ENCODE measurements at regions not wholly inside any gene's neighbourhood (a gene's known extent, or its start where the extent isn't known, plus 50 kb on each side); places are given as distances from the start of the nearest gene placed in this dataset.

DNA sequence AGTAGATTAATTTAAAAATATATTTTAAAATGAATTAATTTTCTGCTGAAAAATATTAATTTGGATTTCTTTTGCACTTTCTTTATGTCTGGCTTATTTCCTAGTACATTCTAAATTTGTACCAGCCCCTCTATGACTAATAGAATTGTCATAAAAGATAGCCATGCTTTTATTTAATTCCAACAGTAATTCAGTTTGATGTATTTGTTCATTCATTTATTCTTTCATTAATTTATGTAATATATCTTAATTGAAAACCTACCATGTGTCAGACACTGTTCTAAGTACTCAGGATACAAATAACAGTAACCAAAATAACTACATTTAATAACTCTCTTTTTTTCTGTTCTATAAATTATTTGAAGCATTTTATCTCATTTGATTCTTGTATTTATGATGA lies 264.0 kb upstream of the CCDC179 start:
- intact Hi-C loops (cut with DNase I) = no loop called here
- DNase-seq = no peak

DNA sequence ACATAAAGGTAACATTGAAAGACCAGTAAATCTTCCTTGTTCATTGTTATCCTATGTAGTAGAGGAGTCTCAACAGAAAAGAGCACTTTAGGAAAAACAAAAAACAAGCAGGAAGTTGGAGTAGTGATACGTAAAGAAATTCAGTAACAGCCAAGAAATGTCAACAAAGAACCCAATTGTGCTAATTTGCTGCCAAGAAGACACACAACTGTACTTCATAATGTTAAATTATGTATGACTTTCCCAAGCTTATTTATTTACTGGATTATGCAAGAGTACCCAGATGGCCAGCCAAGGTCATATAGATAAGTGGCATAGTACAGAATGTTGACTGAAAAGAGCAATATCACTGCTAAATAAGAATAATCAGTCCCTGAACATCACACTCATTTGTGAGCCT lies 264.7 kb upstream of the CCDC179 start:
- intact Hi-C loops (cut with DNase I) = no loop called here
- DNase-seq = no peak

DNA sequence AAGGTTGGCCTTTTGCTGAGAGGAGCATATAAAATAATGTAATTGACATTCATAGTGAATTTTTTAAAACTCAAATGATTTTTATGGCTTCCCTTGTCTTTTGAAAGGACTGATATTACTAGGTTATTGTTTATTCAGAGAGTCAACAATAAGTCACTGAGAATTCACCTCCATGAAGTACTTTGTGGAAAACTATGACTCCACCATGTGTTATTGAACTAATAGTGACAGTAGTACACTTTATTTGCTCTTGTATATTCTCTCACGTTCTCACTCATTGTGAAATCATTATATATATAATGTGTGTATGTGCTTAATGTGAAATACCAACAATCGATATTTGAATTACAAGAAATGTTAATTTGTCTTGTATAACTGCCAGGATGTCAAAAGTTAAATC lies 267.4 kb upstream of the CCDC179 start:
- DNase-seq = no peak
- intact Hi-C loops (cut with DNase I) = no loop called here

DNA sequence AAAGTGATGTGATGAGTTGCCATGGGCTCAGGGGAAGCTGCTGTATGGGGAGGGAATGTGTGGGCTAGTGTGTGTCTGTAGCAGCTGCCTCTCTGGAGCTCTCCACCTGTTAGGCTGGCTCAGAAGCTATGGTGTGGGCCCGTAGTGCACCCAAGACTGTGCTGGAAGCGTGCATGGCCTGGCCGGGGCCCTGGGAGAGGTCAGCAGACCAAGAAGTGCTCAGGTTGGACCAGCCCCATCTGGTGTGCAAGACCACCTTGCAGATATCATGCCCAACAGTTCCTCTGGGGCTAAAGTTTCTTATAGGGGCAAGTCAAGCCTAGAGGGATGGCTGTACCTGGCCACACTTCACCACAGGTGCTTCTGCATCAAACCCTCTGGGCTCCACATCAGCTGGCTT lies 274.4 kb upstream of the CCDC179 start:
- intact Hi-C loops (cut with DNase I) = no loop called here
- DNase-seq = no peak

DNA sequence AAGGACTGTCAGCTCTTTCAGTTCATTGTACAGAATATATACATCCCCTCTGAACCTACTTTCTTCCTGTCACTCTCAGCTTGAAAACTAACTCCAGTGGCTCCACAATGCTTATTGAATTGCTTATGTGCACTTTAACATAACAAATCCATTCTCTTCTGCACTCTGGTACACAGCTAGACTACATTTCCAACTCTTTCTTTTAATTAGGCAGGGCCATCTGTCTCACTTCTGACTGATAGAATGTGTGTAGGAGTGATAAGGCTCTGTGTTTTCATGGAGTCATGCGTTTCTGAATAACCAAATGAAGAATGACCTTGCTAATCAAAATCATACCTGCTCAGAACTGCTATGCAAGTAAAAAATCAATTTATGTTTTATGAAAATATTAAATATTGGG lies 278.5 kb upstream of the CCDC179 start:
- no peak for DNase-seq

DNA sequence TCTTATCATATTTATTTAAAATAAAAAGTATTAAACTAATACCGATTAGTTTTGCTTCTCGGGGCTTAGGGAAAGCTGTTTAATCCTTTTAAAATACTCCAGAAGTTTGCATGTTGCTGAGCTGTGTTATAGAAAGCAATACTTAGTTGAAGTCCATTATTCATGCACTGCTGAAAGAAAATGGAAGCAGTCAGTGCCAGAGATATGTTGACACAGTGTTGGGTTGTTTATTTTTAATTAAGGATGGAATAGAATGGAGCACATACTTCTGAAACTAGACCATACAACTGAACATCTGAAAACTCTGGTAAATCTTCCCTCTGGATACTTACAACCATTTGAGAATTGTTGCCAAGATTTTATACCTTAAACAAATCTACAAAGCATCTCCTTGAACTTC lies 282.7 kb upstream of the CCDC179 start:
- intact Hi-C loops (cut with DNase I) = no loop called here
- DNase-seq = no peak

More for the DNA sequence above, 278.5 kb upstream of the CCDC179 start:
- intact Hi-C loops (cut with DNase I) = no loop called here

DNA sequence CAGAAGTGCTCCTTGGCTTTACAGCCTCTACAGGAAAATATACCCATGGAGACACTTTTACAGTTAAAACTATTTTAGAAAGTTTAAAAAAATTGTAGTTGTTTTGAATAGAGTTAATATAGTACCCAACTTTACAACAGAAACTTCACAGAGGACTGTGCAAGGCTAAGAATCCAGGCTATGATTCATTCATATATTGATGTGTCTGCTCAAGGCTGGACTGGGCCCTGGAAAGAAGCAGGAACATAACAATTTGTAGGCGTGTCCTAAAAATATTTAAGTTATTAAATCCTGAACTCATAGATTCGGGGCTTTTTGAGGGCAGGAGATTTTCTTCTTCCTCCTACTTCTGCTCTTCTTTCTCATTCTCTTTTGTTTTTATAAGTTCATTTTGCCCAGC lies 291.5 kb upstream of the CCDC179 start:
- DNase-seq = no peak
- intact Hi-C loops (cut with DNase I) = no loop called here

DNA sequence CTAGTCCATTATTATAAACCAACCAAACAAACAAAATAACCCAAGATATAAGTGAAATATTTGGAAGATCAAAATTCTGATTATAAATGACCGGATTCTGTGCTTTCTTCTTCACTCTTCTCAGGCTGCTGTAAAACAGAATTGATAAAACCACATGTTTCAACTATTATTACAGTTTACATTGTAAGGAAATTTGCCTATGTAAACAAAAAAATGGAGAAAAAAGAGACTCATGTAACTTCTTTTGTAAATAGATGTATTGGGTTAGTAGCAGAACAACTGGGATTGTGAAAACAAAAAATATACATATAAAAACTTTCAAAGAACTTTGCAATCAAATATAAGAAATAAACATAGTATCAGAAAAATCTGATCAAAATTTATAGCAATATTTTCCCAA lies 295.2 kb upstream of the CCDC179 start:
- no peak for DNase-seq

DNA sequence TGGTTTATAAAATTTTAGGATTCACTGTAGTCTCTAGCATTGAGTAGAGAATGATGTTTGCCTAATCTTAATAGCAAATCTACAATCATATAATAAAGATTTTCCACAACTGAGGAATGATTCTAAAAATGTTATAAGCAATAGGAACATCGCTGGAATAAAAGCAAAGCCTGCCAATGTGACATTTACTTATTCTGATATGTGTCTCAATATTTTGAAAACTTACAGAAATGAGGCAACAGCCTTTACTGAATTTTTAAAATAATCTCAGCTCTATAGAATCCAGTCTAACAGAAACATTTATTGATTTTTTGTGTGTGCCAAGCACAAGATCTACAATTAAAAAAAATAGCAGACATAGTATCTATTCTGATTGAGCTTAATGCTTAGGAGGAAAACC lies 303.7 kb upstream of the CCDC179 start:
- intact Hi-C loops (cut with DNase I) = no loop called here
- DNase-seq = no peak

More for the DNA sequence above, 295.2 kb upstream of the CCDC179 start:
- intact Hi-C loops (cut with DNase I) = no loop called here

DNA sequence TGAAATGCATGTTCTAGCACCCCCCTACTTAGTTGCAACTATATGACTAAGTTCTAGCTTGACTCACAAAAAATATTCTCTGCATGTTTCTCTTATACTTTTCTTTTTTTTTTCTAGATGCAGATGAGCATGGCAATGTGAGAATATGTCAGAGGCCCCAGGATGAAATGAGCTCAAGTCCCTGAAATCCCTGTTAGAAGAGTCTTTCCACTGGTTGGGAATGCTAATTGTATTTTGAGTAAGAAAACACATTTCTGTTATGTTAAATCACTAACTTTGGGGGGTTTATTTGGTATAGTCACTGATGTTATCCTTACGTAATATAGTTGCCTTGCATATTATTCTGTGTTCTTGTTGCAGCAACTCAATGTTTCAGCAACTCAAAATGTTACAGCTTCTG lies 306.1 kb upstream of the CCDC179 start:
- DNase-seq = no peak
- intact Hi-C loops (cut with DNase I) = no loop called here

DNA sequence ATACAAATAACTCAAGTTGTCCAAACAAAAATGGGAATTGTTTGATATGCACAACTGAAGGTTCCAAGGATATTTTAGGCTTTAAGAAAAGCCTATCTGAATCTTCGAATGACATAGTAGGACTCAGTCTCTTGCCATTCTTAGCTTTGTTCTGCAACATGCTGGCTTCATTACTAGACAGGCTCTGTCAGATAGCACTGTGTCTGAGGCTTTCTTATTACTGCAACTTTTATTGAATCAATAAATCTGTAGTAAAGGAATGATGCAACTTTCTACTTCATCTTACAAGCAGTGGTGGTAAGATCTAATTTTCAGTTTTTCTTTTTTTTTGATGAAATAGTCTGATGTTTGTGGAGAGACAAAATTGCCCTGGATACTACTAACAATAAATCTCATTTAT lies 319.3 kb upstream of the CCDC179 start:
- no peak for DNase-seq
- intact Hi-C loops (cut with DNase I) = no loop called here

DNA sequence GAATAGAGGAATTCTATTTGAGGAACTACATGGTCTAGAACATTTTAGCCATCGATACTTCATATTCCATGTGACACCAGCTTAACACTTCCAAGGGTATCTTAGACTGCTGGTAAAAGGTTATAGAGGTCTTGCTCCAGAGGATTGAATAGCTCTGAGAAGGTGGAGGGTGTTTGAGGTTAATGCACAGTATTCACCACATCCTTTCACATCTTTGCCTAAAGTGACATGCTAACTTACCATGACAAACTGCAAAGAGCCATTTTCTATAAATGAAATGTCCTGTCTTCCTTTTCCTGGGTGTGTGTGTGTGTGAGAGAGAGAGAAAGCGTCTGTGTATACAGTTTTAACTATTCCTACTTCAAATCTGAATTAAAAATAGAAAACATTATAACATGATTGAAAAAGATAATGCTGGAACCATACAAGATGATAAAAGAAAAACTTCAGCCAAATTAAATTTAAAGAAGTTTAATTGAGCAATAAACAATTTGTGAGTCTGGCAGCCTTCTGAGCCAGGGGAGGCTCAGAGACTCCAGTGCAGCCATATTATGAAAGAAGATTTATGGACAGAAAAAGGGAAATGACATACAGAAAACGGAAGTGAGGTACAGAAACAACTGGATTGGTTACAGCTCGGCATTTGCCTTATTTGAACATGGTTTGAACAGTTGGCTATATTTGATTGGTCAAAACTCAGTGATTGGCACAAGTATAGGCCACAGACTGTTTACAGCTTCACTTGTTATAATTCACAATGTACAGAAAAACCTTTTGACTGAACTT lies 320.9 kb upstream of the CCDC179 start:
- DNase-seq = no peak
- intact Hi-C loops (cut with DNase I) = no loop called here

DNA sequence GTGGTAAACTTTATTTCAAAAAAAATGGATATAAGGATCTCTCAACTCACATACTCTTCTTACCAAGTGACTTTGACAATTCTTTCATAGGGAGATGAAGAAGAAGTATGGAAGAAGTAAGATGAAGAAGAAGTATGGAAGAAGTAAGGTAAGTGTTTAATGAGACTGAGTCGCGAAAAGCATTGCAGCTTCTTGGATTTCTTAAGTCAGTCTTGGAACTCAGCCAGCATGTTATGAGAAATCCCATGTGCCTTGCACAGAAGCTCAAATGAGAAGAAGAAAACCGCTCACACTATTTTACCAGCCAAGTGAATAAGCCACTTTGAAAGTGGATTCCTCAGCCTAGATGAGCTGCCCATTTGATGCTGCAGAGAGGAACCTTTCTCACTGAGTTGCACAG lies 332.0 kb upstream of the CCDC179 start:
- DNase-seq = no peak
- intact Hi-C loops (cut with DNase I) = no loop called here

DNA sequence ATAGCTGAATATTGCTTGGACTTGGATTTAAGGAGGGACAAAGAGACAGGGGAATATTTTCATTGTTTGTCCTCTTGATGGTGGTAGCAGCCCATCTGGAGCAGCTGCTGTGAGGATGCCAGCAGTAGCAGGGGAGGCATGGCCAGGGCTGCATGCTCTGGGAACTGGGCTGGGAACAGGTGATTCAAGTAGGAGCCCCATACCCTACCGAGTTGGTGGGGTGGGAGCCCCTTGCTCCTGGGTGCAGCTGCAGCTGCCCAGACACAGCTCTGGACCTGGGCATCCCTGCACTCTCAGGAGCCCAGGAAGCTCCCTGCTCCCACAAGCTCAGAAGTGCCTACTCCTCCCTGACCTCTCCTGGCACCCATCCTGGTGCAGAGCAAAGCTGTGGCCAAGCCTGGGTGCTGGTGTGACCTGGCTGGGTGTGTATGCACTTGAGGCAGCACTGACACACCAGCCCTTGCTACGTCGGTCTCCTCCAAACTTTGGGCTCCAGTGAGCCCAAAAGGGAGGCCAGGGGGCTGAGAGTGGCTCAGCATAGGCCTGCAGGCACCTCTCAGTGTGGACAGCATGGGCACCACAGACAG lies 341.8 kb upstream of the CCDC179 start:
- no peak for DNase-seq
- intact Hi-C loops (cut with DNase I) = no loop called here

DNA sequence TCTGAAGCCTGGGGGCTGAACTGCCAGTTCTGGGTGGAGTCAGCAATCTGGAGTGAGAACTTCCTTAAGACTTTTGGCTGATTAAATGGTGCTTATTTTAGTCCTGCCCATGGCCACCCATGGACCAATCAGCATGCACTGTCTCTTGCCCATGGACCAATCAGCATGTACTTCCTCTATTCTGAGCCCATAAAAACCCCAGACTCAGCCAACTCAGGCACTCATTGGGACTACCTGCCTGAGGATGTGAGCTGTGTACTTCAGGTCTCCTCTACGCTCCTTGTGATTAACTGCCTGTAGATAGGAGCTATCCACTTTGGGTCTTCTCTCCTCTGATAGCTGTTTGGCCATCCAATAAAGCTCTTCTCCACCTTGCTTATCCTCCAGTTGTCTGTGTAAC lies 342.3 kb upstream of the CCDC179 start:
- DNase-seq = no peak
- intact Hi-C loops (cut with DNase I) = no loop called here

DNA sequence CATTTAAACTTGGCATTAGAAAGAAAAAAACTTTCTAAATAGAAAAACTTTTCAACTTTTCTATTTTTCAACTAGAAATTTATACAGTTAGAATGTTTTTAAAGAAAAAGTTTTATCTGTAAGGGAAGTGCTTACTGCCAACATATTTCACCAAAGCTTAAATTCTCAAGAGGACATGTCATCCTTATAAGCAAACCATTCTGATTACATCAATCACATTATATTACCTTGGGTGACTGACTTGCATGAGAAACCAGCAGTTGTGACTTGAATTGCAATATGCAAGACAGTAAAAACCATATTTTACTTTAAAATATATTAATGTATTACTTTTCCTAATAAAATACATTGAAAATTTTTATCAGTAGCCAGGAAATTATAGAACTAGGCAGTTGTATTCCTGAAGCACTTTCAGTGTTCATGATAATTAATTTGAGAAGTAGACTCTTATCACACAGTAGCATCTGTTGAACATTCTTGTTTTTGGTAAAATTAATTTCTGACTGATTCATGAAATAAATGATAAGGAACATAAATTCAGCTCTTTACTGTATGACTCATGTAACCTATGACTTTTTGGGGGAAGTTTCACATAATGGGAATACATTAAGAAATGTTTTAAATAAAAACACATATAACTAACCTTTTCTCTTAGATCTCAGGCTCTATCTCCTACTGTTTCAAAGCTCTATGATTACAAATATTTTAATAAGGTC lies 345.0 kb upstream of the CCDC179 start:
- intact Hi-C loops (cut with DNase I) = no loop called here
- no peak for DNase-seq

DNA sequence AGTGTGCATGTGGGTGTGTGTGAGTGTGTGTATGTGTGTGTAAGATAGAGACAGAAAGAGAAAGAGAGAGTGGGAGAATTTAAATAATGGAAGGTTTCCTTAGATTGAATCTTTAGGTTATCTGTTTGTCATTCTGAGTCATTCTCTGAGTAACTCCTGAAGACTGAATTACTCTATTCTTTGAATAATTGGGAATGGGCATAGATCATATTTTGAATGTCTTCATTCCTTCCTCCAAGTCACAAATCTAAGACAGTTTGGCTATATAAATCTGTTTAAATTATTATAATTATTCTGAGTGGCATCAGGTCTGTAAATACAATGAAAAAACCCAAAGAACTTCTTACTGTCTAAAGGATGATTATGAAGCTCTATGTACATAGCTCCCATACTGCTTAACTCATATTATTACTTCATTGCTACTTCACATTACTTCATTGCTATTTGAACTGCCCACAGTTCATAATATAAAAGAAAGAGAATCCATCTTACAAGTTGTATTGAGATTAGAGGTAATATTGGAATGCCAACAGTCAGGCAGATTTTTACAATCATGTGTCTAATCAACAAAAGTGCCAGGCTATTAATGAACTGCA lies 346.6 kb upstream of the CCDC179 start:
- no peak for DNase-seq
- intact Hi-C loops (cut with DNase I) = no loop called here

DNA sequence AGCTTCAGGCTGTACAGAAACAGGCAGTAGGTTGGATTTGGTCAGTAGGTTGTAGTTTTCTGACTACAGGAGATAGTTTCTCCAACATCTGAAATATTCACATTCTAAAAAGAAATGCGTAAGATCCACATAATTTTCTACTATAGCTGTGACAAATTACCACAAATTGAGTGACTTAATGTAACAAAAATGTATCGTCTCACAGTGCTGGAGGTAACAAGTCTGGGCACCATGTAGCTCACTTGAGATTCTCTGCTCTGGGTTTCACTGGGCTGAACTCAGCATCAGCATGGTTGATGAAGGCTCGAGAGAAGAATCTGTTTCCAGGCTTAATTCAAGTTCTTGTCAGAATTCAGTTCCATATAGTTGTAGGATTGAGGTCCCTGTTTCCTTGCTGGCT lies 350.9 kb upstream of the CCDC179 start:
- intact Hi-C loops (cut with DNase I) = no loop called here
- no peak for DNase-seq

DNA sequence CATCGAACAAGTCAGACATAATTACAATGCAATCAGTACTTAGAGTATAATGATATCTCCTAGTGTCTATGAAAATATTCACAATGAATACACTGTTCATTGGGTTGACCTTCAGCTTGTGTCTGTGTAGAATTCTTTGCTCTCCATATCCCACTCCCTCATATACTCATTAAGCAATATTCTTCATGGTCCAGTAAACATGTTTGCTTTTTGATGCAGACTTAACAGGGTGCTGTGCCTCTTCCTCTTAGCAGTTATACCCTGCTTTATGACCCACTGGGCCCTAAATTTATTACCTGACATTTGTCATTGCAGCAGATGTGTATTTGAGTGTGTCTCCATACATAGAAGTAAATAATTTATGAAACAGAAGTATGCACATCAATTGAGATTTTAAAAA lies 352.5 kb upstream of the CCDC179 start:
- no peak for DNase-seq
- intact Hi-C loops (cut with DNase I) = no loop called here

DNA sequence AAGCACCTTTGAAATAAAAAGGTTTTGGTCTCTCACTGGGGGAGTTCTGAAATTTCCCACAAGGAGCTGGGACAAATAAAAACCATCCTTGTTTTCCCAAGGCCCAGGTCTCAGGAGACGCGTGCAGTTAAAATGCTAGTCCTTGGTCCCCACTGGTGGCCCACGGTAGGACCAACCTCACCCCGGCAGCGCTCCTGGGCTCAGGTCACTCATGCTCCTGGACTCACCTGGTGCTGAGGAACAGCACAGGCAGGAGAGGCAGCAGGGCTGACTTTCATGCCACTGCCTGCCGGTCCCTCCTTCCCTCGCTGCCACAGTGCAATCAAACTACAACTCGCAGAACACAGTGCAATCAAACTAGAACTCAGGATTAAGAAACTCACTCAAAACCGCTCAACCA lies 356.8 kb upstream of the CCDC179 start:
- DNase-seq = no peak
- intact Hi-C loops (cut with DNase I) = no loop called here
